NCI-H1417 (cell line): ENCODE measurements at regions not wholly inside any gene's neighbourhood (a gene's known extent, or its start where the extent isn't known, plus 50 kb on each side); places are given as distances from the start of the nearest gene placed in this dataset.
"Not testable (repeated sequence)": the region's sequence is repeated elsewhere in the genome, so short reads cannot be mapped to it uniquely, and the experiment has no call there.

Experiments used
- DNase-seq, 3 experiments: peaks; one replicate each; lab custom pipeline; 2025; lab: John Stamatoyannopoulos, UW

- DNase-seq = no peak
Observed at GRCh38 chr5:51559921-51560658, 176.8 kb downstream of the ISL1 start.

- DNase-seq = peak in 1 of 3 experiments; percentile 69
Observed at GRCh38 chr5:51566953-51567352, 183.7 kb downstream of the ISL1 start.

- peak in 1 of 3 experiments; percentile 3 for DNase-seq
Observed at GRCh38 chr5:51567636-51568035, 184.4 kb downstream of the ISL1 start.

GRCh38 chr5:51573835-51574234 is 190.6 kb downstream of the ISL1 start:
- no peak for DNase-seq

GRCh38 chr5:51582871-51583394 is 199.7 kb downstream of the ISL1 start:
- DNase-seq = peak in 1 of 3 experiments; percentile 23

GRCh38 chr5:51598026-51598425 is 214.8 kb downstream of the ISL1 start:
- DNase-seq = no peak

GRCh38 chr5:51599587-51599986 is 216.3 kb downstream of the ISL1 start:
- DNase-seq = peak in 1 of 3 experiments; percentile 11

- no peak for DNase-seq
Observed at GRCh38 chr5:51604324-51604723, 221.1 kb downstream of the ISL1 start.

- no peak for DNase-seq
Observed at GRCh38 chr5:51606921-51607320, 223.7 kb downstream of the ISL1 start.

- DNase-seq = no peak
Observed at GRCh38 chr5:51618234-51618633, 235.0 kb downstream of the ISL1 start.

GRCh38 chr5:51621156-51621555 is 237.9 kb downstream of the ISL1 start:
- DNase-seq = no peak

GRCh38 chr5:51622161-51622790 is 239.0 kb downstream of the ISL1 start:
- DNase-seq = no peak

GRCh38 chr5:51625224-51625968 is 242.1 kb downstream of the ISL1 start:
- DNase-seq = no peak

GRCh38 chr5:51632027-51632426 is 248.8 kb downstream of the ISL1 start:
- no peak for DNase-seq

- DNase-seq = no peak
Observed at GRCh38 chr5:51632793-51633192, 249.5 kb downstream of the ISL1 start.

- not testable (repeated sequence) for DNase-seq
Observed at GRCh38 chr5:51636973-51637372, 253.7 kb downstream of the ISL1 start.

- no peak for DNase-seq
Observed at GRCh38 chr5:51644976-51645375, 261.7 kb downstream of the ISL1 start.

GRCh38 chr5:51646482-51646881 is 263.2 kb downstream of the ISL1 start:
- DNase-seq = no peak

- DNase-seq = no peak
Observed at GRCh38 chr5:51650824-51651223, 267.6 kb downstream of the ISL1 start.

GRCh38 chr5:51651476-51651875 is 268.2 kb downstream of the ISL1 start:
- DNase-seq = no peak

- DNase-seq = no peak
Observed at GRCh38 chr5:51651889-51652288, 268.6 kb downstream of the ISL1 start.

- no peak for DNase-seq
Observed at GRCh38 chr5:51652980-51653379, 269.7 kb downstream of the ISL1 start.
